HepG2 (cell line): ENCODE measurements at regions not wholly inside any gene's neighbourhood (a gene's known extent, or its start where the extent isn't known, plus 50 kb on each side); places are given as distances from the start of the nearest gene placed in this dataset.

Source experiments
- ATAC-seq: fragments of 200-7000 bp; cut with Tn5 transposase; 3 replicates; pipeline ENCODE4 v1.9.1; 2020; ENCODE audit warnings: mild to moderate bottlenecking, moderate library complexity
- BruUV-seq: library from RNA; stranded (reverse); fragments of 400-500 nt; replicated peaks from 2 replicates; lab custom pipeline; 2021; lab: Mats Ljungman, UMichigan
- CTCF ChIA-PET: fragments of 300-600 bp; formaldehyde crosslinking; extraction: SDS; loops from one replicate; lab custom pipeline; 2021; ENCODE audit warnings: low total read pairs, inconsistent platforms, low intra/inter-chr PET ratio; lab: Yijun Ruan, JAX
- POLR2A ChIA-PET: fragments of 350-600 bp; sonication (Branson Sonifier 250); formaldehyde crosslinking; loops from one replicate; lab custom pipeline; 2020; ENCODE audit warnings: antibody characterized with exemption, inconsistent platforms; lab: Yijun Ruan, JAX
- DNase-seq: peaks from one replicate; pipeline ENCODE4 v3.0.0-alpha.2; 2015; ENCODE audit warnings: low spot score
- FAIRE-seq: peaks from 3 replicates; lab custom pipeline; 2011; peaks lifted over from hg19 to GRCh38; lab: Jason Lieb, UNC
- H2AFZ ChIP-seq: one replicate; pipeline ENCODE4 v1.6.1; 2011; ENCODE audit warnings: low read length, inconsistent platforms
- H3K27ac ChIP-seq: fragments of 300-600 bp; 3 replicates; pipeline ENCODE4 v1.8.0; 2011; ENCODE audit warnings: mixed run types, mild to moderate bottlenecking, mixed read lengths, low read length, inconsistent platforms; ENCODE audit not compliant: insufficient read depth; ENCODE audit errors: extremely low read length
- H3K27me3 ChIP-seq, 2 experiments: fragments of 200-600 bp in 1 of 2; 2 replicates in 1 of 2; 3 replicates in 1 of 2; pipeline versions ENCODE4 v1.6.0 to v1.8.0; 2011; ENCODE audit warnings: low read length in 2 of 2, mild to moderate bottlenecking in 2 of 2, moderate library complexity in 2 of 2, inconsistent platforms in 1 of 2; ENCODE audit not compliant: insufficient read depth in 2 of 2, control insufficient read depth in 1 of 2
- H3K36me3 ChIP-seq, 2 experiments: fragments of 200-600 bp in 1 of 2; replicated peaks in 1 of 2; 2 replicates in 1 of 2; 3 replicates in 1 of 2; pipeline versions ENCODE4 v1.5.1 to v1.8.0; 2011; ENCODE audit warnings: low read length in 2 of 2, inconsistent platforms in 1 of 2; ENCODE audit not compliant: insufficient read depth in 2 of 2, control insufficient read depth in 1 of 2
- H3K4me1 ChIP-seq: 2 replicates; pipeline ENCODE4 v1.5.1; 2012; ENCODE audit warnings: low read length, inconsistent platforms; ENCODE audit not compliant: insufficient read depth
- H3K4me2 ChIP-seq: 2 replicates; pipeline ENCODE4 v1.6.0; 2011; ENCODE audit warnings: low read depth, low read length, inconsistent platforms
- H3K4me3 ChIP-seq, 3 experiments: fragments of 200-600 bp in 1 of 3; sonication (generic), shearing (Covaris generic) in 1 of 3; replicated peaks in 1 of 3; 2 replicates each; pipeline ENCODE4 v1.5.1; 2011 to 2016; ENCODE audit warnings: low read length in 3 of 3, inconsistent platforms in 2 of 3, low read depth in 2 of 3, mild to moderate bottlenecking in 2 of 3, control low read depth in 1 of 3, mixed read lengths in 1 of 3; ENCODE audit not compliant: insufficient read depth in 1 of 3
- H3K79me2 ChIP-seq: one replicate; pipeline ENCODE4 v1.6.1; 2011; ENCODE audit warnings: low read length, inconsistent platforms; ENCODE audit not compliant: insufficient read depth
- H3K9ac ChIP-seq: 2 replicates; pipeline ENCODE4 v1.6.0; 2011; ENCODE audit warnings: mild to moderate bottlenecking, low read depth, low read length, inconsistent platforms; ENCODE audit not compliant: insufficient read depth
- H3K9me3 ChIP-seq: 2 replicates; pipeline ENCODE4 v1.5.1; 2012; ENCODE audit warnings: mild to moderate bottlenecking, low read length
- H4K20me1 ChIP-seq: 2 replicates; pipeline ENCODE4 v1.6.0; 2011; ENCODE audit warnings: inconsistent platforms, mild to moderate bottlenecking, low read length, moderate library complexity; ENCODE audit not compliant: insufficient read depth
- HMGA1 ChIP-seq: sonication (generic); formaldehyde crosslinking; conservative IDR thresholded peaks from 2 replicates; pipeline ENCODE4 v1.4.0; 2020; ENCODE audit warnings: missing genetic modification reagents
- MBD4 ChIP-seq: IDR thresholded peaks from 2 replicates; pipeline ENCODE4 v1.6.1; 2012; ENCODE audit warnings: low read length, inconsistent platforms, borderline replicate concordance
- NONO ChIP-seq, 2 experiments: fragments of 450-650 bp in 1 of 2; sonication (generic) in 1 of 2; formaldehyde crosslinking in 1 of 2; IDR thresholded peaks in 1 of 2; conservative IDR thresholded peaks in 1 of 2; 2 replicates each; pipeline versions ENCODE4 v1.6.1 to v1.8.0; 2017 to 2022; ENCODE audit warnings: mild to moderate bottlenecking in 1 of 2, missing genetic modification reagents in 1 of 2, moderate library complexity in 1 of 2
- ZBTB44 ChIP-seq: sonication (generic); formaldehyde crosslinking; IDR thresholded peaks from 2 replicates; pipeline ENCODE4 v1.4.0; 2020; ENCODE audit warnings: missing genetic modification reagents
- ZC3H13 ChIP-seq: sonication (generic); formaldehyde crosslinking; IDR thresholded peaks from 2 replicates; pipeline ENCODE4 v1.8.1; 2023; ENCODE audit warnings: mild to moderate bottlenecking, missing genetic modification reagents, moderate library complexity
- ZKSCAN8 ChIP-seq: IDR thresholded peaks from 2 replicates; pipeline ENCODE4 v1.6.1; 2016; ENCODE audit warnings: borderline replicate concordance, missing genetic modification reagents, missing compliant biosample characterization
- ZNF124 ChIP-seq: sonication (generic); formaldehyde crosslinking; IDR thresholded peaks from 2 replicates; pipeline ENCODE4 v1.4.0; 2020; ENCODE audit warnings: missing genetic modification reagents
- ZNF207 ChIP-seq: fragments of 450-650 bp; IDR thresholded peaks from 2 replicates; pipeline ENCODE4 v1.6.1; 2016; ENCODE audit warnings: antibody characterized with exemption, borderline replicate concordance
- ZNF790 ChIP-seq: sonication (generic); formaldehyde crosslinking; IDR thresholded peaks from 2 replicates; pipeline ENCODE4 v1.8.0; 2022; ENCODE audit warnings: missing genetic modification reagents, mild to moderate bottlenecking, borderline replicate concordance
- ZNF841 ChIP-seq: sonication (generic); formaldehyde crosslinking; IDR thresholded peaks from 2 replicates; pipeline ENCODE4 v1.8.1; 2023; ENCODE audit warnings: missing genetic modification reagents, borderline replicate concordance
- WGBS: methylation state at CpG from one replicate; pipeline ENCODE4 v1.1.6; 2017; ENCODE audit warnings: low lambda C conversion rate; 5-methylcytosine and 5-hydroxymethylcytosine counted together
- in situ Hi-C: cut with HindIII; loops from 2 replicates; pipeline ENCODE4 v1.10.0; 2017; ENCODE audit warnings: low pct_unique_long_range_greater_than_20kb; ENCODE audit not compliant: extremely low pct_ligation_motif_present
- intact Hi-C: fragments of 100-400 bp; cut with micrococcal nuclease; formaldehyde crosslinking; loops from one replicate; pipeline ENCODE4 v1.10.0; 2022; ENCODE audit not compliant: unreplicated experiment

DNA sequence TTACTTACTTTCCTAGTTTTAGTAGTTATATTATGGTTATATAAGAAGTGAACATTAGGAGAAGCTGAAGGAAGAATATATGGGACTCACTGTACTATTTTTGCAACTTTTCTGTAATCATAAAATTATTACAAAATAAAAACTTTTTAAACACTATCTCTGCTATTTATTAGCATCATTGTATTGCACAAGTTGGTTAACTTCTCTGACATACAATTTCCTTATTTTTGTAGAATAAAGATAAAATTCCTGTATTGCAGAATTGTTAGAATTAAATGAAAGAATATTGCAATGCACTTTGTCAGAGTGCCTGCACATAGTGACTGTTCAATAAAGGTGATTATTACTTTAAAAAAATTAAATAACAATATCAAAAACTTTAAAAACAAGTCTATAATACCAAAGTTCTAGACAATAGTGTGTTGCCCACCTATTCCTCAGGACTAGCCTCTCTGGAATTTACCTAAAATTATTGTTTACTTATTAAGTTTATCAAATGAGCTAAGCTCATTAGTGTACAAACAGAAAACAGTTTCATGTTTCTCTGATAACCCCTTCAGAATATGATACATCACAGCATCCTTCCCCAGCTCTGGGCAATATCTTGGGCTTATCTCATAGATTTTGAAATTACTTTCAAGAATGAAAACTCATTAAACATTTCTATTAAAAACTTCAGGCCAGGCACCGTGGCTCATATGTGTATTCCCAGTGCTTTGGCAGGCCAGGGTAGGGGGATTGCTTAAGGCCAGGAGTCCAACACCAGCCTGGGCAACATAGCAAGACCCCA lies 77.4 kb upstream of the TMPO start:
- ATAC-seq = no peak

More for the DNA sequence above, 77.4 kb upstream of the TMPO start:
- Histone ChIP-seq H3K79me2 (no peaks in the 10 kb centered on the region), H3K9me3 (no peaks in the 10 kb centered on the region), H3K27me3 (no peaks in the 10 kb centered on the region; a peak in 2 of 5 replicates), H4K20me1 (no peaks in the 10 kb centered on the region), H3K4me3 (no peak overlapping the region), H3K9ac (no peak overlapping the region), H3K4me2 (no peak overlapping the region), H3K36me3 (no peaks in the 10 kb centered on the region), H3K4me1 (no peaks in the 10 kb centered on the region), H3K27ac (no peak overlapping the region), H2AFZ (no peak overlapping the region)
- FAIRE-seq (no peak), DNase-seq (no peak)
- CTCF ChIA-PET = no interaction called here
- POLR2A ChIA-PET = no interaction called here
- TF ChIP-seq ZNF207 (no peak), ZKSCAN8 (CRISPR knock-in tag) (no peak), ZNF124 (CRISPR knock-in tag) (no peak), ZNF790 (no peak), MBD4 (no peak), ZC3H13 (CRISPR knock-in tag) (no peak), ZNF841 (CRISPR knock-in tag) (no peak), HMGA1 (CRISPR knock-in tag) (no peak), ZBTB44 (CRISPR knock-in tag) (no peak), NONO (IDR thresholded peaks at IDR 0.05) (no peak), NONO (CRISPR knock-in tag; conservative IDR thresholded peaks at IDR 0.05) (no peak)
- WGBS = 0% methylated on average over 1 of the region's 1 CpG
- intact Hi-C loops (no loop called here), in situ Hi-C loops (no loop called here)
- BruUV-seq = no TSS peak
